ENCODE measurements at regions not wholly inside any gene's neighbourhood (a gene's known extent, or its start where the extent isn't known, plus 50 kb on each side); places are given as distances from the start of the nearest gene placed in this dataset.

GRCh38 chr14:44422699-44423098 is 84.4 kb downstream of the FSCB start:
- WGBS, 2 donors = 87 to 90% methylated on average over 4 of the region's 4 CpGs
- TF ChIP-seq POLR2A (IDR thresholded peaks at IDR 0.05) (no peak), EP300 (IDR thresholded peaks at IDR 0.05) (no peak), CTCF (IDR thresholded peaks at IDR 0.05) (no peak)
- no peaks in the 10 kb centered on the region for H3K27me3 ChIP-seq

GRCh38 chr14:44420226-44420625 is 86.9 kb downstream of the FSCB start:
- DNase-seq (ENCODE audit: low spot score in 2 of 2) = no peak
- WGBS, 2 donors = 56 to 71% methylated on average over 1 of the region's 1 CpG
- H3K4me1 ChIP-seq = no peaks in the 10 kb centered on the region
- TF ChIP-seq POLR2A (IDR thresholded peaks at IDR 0.05) = no peak
- no peak for TF ChIP-seq EP300 (IDR thresholded peaks at IDR 0.05)
- TF ChIP-seq CTCF (IDR thresholded peaks at IDR 0.05) = no peak
- no peaks in the 10 kb centered on the region for H3K9me3 ChIP-seq
- H3K27ac ChIP-seq = no peak overlapping the region
- no peaks in the 10 kb centered on the region for H3K27me3 ChIP-seq
- no peaks in the 10 kb centered on the region for H3K36me3 ChIP-seq
- no peak overlapping the region for H3K4me3 ChIP-seq

More at GRCh38 chr14:44422699-44423098, 84.4 kb downstream of the FSCB start:
- no peak for DNase-seq (ENCODE audit: low spot score in 2 of 2)
- H3K36me3 ChIP-seq = no peaks in the 10 kb centered on the region
- H3K4me3 ChIP-seq = no peak overlapping the region
- no peak overlapping the region for H3K27ac ChIP-seq
- no peaks in the 10 kb centered on the region for H3K4me1 ChIP-seq
- H3K9me3 ChIP-seq = no peaks in the 10 kb centered on the region

- no peak for DNase-seq (ENCODE audit: low spot score in 2 of 2)
- TF ChIP-seq POLR2A (IDR thresholded peaks at IDR 0.05) = no peak
- no peak for TF ChIP-seq CTCF (IDR thresholded peaks at IDR 0.05)
- TF ChIP-seq EP300 (IDR thresholded peaks at IDR 0.05) = no peak
- WGBS, 2 donors = 88% methylated on average over 5 of the region's 5 CpGs
- Histone ChIP-seq H3K27me3 (no peaks in the 10 kb centered on the region), H3K36me3 (no peaks in the 10 kb centered on the region), H3K4me3 (no peak overlapping the region), H3K9me3 (no peaks in the 10 kb centered on the region), H3K4me1 (no peaks in the 10 kb centered on the region), H3K27ac (no peak overlapping the region)
These were observed 88.2 kb downstream of the FSCB start for GRCh38 chr14:44418856-44419255.

DNA sequence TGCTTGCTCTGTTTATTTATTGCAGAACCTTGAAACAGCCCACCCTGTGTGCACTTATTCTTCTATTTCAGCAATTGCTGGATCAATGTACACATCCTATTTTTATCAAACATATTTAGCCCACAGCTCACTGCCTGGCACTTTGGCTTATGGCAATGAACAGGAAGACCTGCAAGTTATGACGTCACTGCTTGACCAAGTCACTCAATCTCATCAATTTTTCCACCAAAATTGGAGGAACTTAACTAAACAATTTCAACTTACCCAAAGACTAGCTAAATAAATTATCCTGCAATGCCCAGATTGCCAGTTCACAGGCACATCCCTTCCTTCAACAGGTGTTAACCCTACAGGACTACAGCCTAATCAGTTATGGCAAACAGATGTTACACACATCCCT is 89.3 kb downstream of the FSCB start:
- Histone ChIP-seq H3K36me3 (no peaks in the 10 kb centered on the region), H3K4me1 (no peaks in the 10 kb centered on the region), H3K27me3 (no peaks in the 10 kb centered on the region), H3K4me3 (no peak overlapping the region), H3K9me3 (no peaks in the 10 kb centered on the region), H3K27ac (no peak overlapping the region)
- DNase-seq (ENCODE audit: low spot score in 2 of 2) = no peak
- 88 to 100% methylated on average over 1 of the region's 1 CpG for WGBS, 2 donors
- TF ChIP-seq EP300 (IDR thresholded peaks at IDR 0.05) (no peak), CTCF (IDR thresholded peaks at IDR 0.05) (no peak), POLR2A (IDR thresholded peaks at IDR 0.05) (no peak)

GRCh38 chr14:44414646-44415045 is 92.4 kb downstream of the FSCB start:
- no peak for DNase-seq (ENCODE audit: low spot score in 2 of 2)
- no peak for TF ChIP-seq CTCF (IDR thresholded peaks at IDR 0.05)
- no peak for TF ChIP-seq POLR2A (IDR thresholded peaks at IDR 0.05)
- no peak for TF ChIP-seq EP300 (IDR thresholded peaks at IDR 0.05)

More at GRCh38 chr14:44414646-44415045, 92.4 kb downstream of the FSCB start:
- Histone ChIP-seq H3K27ac (no peak overlapping the region), H3K4me3 (no peak overlapping the region), H3K4me1 (no peaks in the 10 kb centered on the region), H3K27me3 (no peaks in the 10 kb centered on the region), H3K36me3 (no peaks in the 10 kb centered on the region), H3K9me3 (no peaks in the 10 kb centered on the region)
- WGBS, 2 donors = 35 to 38% methylated on average over 1 of the region's 1 CpG
